ENCODE measurements at regions not wholly inside any gene's neighbourhood (a gene's known extent, or its start where the extent isn't known, plus 50 kb on each side); places are given as distances from the start of the nearest gene placed in this dataset.

- H3K4me3 ChIP-seq (ENCODE audit: low read depth, low read length, poor library complexity, severe bottlenecking) = no peak overlapping the region
- BruUV-seq (replicated peaks) = no TSS peak
- intact Hi-C loops (cut with micrococcal nuclease; ENCODE audit: unreplicated experiment) = no loop called here
- ChIA-PET POLR2A (ENCODE audit: low non-redundant PET) (no interaction called here), CTCF (no interaction called here)
- no peaks in the 10 kb centered on the region for H3K36me3 ChIP-seq (ENCODE audit: insufficient read depth, low read length, poor library complexity, severe bottlenecking)
- no peak for TF ChIP-seq CTCF (conservative IDR thresholded peaks at IDR 0.05; ENCODE audit: low read depth, low read length)
- TF ChIP-seq EZH2 (IDR thresholded peaks at IDR 0.05; ENCODE audit: borderline replicate concordance, low read depth, low read length, poor library complexity, severe bottlenecking) = no peak
- no peaks in the 10 kb centered on the region for H3K27me3 ChIP-seq (replicated peaks; ENCODE audit: insufficient read depth, low read depth, low read length, poor library complexity)
- no peak overlapping the region for H3K27ac ChIP-seq (ENCODE audit: low read depth, low read length, poor library complexity, severe bottlenecking)
- no peaks in the 10 kb centered on the region for H3K9me3 ChIP-seq (ENCODE audit: low read depth, low read length, poor library complexity, severe bottlenecking)
- DNase-seq (ENCODE audit: low spot score) = no peak
- H3K4me1 ChIP-seq (ENCODE audit: insufficient read depth, low read length, poor library complexity, severe bottlenecking) = no peaks in the 10 kb centered on the region
Measured at GRCh38 chr11:62073061-62073460, 50.8 kb upstream of the INCENP start.

DNA sequence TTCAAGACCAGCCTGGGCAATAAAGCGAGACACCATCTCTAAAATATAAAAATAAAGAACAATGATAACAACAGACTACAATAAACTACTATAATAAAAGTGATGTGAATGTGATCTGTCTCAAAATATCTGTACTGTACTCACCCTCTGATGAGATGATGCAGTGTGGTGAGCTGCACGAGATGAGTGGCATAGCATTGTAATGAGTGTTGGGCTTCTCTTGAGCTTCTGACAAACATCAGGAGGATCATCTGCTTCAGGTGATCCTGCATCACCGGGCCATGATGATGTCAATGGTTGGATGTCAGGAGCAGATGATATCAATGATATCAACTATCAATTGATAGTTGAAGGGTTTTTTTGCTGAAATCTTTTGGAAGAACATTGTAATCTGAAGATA, 52.4 kb upstream of the INCENP start:
- Histone ChIP-seq H3K9me3 (ENCODE audit: low read depth, low read length, poor library complexity, severe bottlenecking) (no peaks in the 10 kb centered on the region), H3K4me1 (ENCODE audit: insufficient read depth, low read length, poor library complexity, severe bottlenecking) (no peaks in the 10 kb centered on the region), H3K27me3 (replicated peaks; ENCODE audit: insufficient read depth, low read depth, low read length, poor library complexity) (no peaks in the 10 kb centered on the region), H3K4me3 (ENCODE audit: low read depth, low read length, poor library complexity, severe bottlenecking) (no peak overlapping the region), H3K36me3 (ENCODE audit: insufficient read depth, low read length, poor library complexity, severe bottlenecking) (no peaks in the 10 kb centered on the region), H3K27ac (ENCODE audit: low read depth, low read length, poor library complexity, severe bottlenecking) (no peak overlapping the region)
- intact Hi-C loops (cut with micrococcal nuclease; ENCODE audit: unreplicated experiment) = no loop called here
- CTCF ChIA-PET = no interaction called here
- BruUV-seq (replicated peaks) = no TSS peak
- TF ChIP-seq EZH2 (IDR thresholded peaks at IDR 0.05; ENCODE audit: borderline replicate concordance, low read depth, low read length, poor library complexity, severe bottlenecking) = no peak
- no peak for TF ChIP-seq CTCF (conservative IDR thresholded peaks at IDR 0.05; ENCODE audit: low read depth, low read length)
- DNase-seq (ENCODE audit: low spot score) = no peak
- POLR2A ChIA-PET (ENCODE audit: low non-redundant PET) = no interaction called here

DNA sequence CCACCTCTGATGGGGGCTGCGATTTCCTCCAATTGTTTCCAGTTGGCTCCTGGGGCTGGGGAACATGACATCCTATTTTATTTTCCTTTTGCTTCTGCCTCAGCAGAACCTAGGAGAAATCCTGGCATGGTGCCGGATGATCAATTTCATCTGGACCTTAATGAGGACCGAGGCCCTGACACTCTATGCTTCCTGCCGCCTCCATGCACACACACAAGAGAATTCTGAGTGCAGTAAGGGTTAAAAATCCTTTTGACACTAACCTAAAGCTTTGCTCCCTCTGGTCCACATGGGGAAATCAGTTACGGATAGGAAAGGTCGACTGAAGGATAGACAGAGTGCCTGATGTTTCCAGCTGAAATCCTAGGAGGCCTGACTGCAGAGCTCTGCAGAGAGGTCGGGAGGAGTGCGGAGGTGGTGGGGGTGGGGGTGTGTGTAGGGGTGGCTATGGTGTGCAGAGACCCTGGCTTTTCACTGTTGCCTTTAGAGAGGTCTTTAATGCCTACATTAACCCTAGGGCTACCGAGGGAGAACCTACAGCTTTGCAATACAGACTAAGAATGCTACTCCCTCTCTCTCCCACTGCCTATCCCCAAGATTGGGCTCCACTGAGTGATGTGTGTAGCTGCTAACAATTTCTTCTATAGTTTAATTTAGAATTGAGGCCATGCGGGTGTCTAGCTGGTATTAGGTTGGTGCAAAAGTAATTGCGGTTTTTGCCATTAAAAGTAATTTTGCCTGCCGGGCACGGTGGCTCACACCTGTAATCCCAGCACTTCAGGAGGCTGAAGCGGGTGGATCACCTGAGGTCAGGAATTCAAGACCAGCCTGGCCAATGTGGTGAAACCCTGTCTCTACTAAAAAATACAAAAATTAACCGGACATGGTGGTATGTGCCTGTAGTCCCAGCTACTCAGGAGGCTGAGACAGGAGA, 53.6 kb upstream of the INCENP start:
- CTCF ChIA-PET = interaction anchor here (0.6 kb wide), 3 partner anchors 21 to 269 kb away, joined by 3 to 12 read pairs (median 6); no protein-coding TSS in a partner anchor
- intact Hi-C loops (cut with micrococcal nuclease; ENCODE audit: unreplicated experiment) = no loop called here
- Histone ChIP-seq H3K27ac (ENCODE audit: low read depth, low read length, poor library complexity, severe bottlenecking) (no peak overlapping the region), H3K4me1 (ENCODE audit: insufficient read depth, low read length, poor library complexity, severe bottlenecking) (no peaks in the 10 kb centered on the region), H3K9me3 (ENCODE audit: low read depth, low read length, poor library complexity, severe bottlenecking) (no peaks in the 10 kb centered on the region), H3K4me3 (ENCODE audit: low read depth, low read length, poor library complexity, severe bottlenecking) (no peak overlapping the region), H3K36me3 (ENCODE audit: insufficient read depth, low read length, poor library complexity, severe bottlenecking) (no peaks in the 10 kb centered on the region), H3K27me3 (replicated peaks; ENCODE audit: insufficient read depth, low read depth, low read length, poor library complexity) (no peaks in the 10 kb centered on the region)
- no peak for DNase-seq (ENCODE audit: low spot score)
- TF ChIP-seq EZH2 (IDR thresholded peaks at IDR 0.05; ENCODE audit: borderline replicate concordance, low read depth, low read length, poor library complexity, severe bottlenecking) = no peak
- no peak for TF ChIP-seq CTCF (conservative IDR thresholded peaks at IDR 0.05; ENCODE audit: low read depth, low read length)
- POLR2A ChIA-PET (ENCODE audit: low non-redundant PET) = no interaction called here
- no TSS peak for BruUV-seq (replicated peaks)

Data from A673 (cell line).